SK-N-SH treated with all-trans-retinoic acid at 6 μM for 48 hours (cell line): ENCODE measurements at regions not wholly inside any gene's neighbourhood (a gene's known extent, or its start where the extent isn't known, plus 50 kb on each side); places are given as distances from the start of the nearest gene placed in this dataset.

ENCODE experiments used
- CSDC2 ChIP-seq: fragments of 250-450 bp; sonication (Bioruptor Pico); IDR thresholded peaks from 2 replicates; pipeline ENCODE4 v1.5.0; 2020; ENCODE audit warnings: mild to moderate bottlenecking, moderate library complexity
- RARB ChIP-seq: fragments of 250-450 bp; sonication (Bioruptor Pico); IDR thresholded peaks from 2 replicates; pipeline ENCODE4 v1.8.0; 2021; ENCODE audit warnings: mild to moderate bottlenecking, moderate library complexity
- ZFP30 ChIP-seq: fragments of 450-650 bp; formaldehyde crosslinking; IDR thresholded peaks from 2 replicates; pipeline ENCODE4 v1.5.0; 2022; ENCODE audit warnings: mild to moderate bottlenecking, moderate library complexity
- ZNF565 ChIP-seq: fragments of 450-650 bp; formaldehyde crosslinking; conservative IDR thresholded peaks from 2 replicates; pipeline ENCODE4 v1.5.0; 2020; ENCODE audit warnings: low read depth, mild to moderate bottlenecking, moderate library complexity
- ZNF70 ChIP-seq: fragments of 450-650 bp; formaldehyde crosslinking; IDR thresholded peaks from 2 replicates; pipeline ENCODE4 v1.5.0; 2020; ENCODE audit warnings: mild to moderate bottlenecking, moderate library complexity
- TF ChIP-seq, protein P1 (sequence below): fragments of 250-450 bp; sonication (Bioruptor Pico); IDR thresholded peaks from 2 replicates; pipeline ENCODE4 v1.5.1; 2021; ENCODE audit warnings: mild to moderate bottlenecking, moderate library complexity

GRCh38 chr11:50278756-50279155 lies 246.1 kb downstream of the OR4C45 start:
- TF ChIP-seq CSDC2 (CRISPR knock-in tag) = no peak
- no peak for TF ChIP-seq ZFP30 (CRISPR knock-in tag)
- TF ChIP-seq, protein P1, sequence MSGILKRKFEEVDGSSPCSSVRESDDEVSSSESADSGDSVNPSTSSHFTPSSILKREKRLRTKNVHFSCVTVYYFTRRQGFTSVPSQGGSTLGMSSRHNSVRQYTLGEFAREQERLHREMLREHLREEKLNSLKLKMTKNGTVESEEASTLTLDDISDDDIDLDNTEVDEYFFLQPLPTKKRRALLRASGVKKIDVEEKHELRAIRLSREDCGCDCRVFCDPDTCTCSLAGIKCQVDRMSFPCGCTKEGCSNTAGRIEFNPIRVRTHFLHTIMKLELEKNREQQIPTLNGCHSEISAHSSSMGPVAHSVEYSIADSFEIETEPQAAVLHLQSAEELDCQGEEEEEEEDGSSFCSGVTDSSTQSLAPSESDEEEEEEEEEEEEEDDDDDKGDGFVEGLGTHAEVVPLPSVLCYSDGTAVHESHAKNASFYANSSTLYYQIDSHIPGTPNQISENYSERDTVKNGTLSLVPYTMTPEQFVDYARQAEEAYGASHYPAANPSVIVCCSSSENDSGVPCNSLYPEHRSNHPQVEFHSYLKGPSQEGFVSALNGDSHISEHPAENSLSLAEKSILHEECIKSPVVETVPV = no peak
- TF ChIP-seq RARB (CRISPR knock-in tag) = no peak
- no peak for TF ChIP-seq ZNF70 (CRISPR knock-in tag)
- TF ChIP-seq ZNF565 (CRISPR knock-in tag) = no peak
